ENCODE measurements at regions not wholly inside any gene's neighbourhood (a gene's known extent, or its start where the extent isn't known, plus 50 kb on each side); places are given as distances from the start of the nearest gene placed in this dataset.

DNA sequence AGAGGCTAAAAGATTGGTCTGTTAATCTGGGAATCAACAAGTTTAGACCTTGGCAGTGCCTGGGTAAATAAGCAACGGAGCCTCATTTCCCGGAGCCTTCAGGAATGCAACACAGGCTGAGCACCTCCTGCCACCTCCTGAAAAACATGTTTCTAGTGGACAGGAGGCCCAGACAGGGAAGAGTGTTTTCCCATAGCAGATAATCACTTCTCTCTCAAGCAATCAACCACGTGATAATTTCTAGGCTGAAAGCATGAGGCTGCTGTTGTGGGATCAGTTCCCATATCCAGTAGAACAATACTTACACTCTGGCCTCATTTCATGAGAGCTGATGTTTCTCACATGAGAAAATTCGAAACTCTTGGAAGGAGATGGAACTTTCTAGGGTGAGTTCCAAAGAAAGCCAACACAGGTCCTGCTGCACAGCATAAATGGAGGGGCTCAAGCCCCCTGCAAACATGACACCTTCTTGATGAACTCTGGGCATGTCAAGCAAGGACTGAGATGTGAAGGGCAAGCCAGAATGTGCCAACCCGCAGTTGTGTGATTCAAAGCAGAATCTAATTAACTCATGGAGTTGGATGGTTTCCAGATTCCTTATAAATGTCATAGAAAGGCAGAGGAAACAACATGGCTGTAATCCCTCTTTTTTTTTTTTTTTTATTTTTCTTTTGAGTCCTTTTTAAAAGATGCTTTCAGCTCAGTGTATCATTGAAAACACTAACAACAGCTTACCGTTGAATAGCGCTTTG lies 228.5 kb upstream of the SESN3 start:
- in situ Hi-C loops (cut with HindIII; ENCODE audit: low sequenced_read_pairs) = no loop called here
- TF ChIP-seq, protein P1, sequence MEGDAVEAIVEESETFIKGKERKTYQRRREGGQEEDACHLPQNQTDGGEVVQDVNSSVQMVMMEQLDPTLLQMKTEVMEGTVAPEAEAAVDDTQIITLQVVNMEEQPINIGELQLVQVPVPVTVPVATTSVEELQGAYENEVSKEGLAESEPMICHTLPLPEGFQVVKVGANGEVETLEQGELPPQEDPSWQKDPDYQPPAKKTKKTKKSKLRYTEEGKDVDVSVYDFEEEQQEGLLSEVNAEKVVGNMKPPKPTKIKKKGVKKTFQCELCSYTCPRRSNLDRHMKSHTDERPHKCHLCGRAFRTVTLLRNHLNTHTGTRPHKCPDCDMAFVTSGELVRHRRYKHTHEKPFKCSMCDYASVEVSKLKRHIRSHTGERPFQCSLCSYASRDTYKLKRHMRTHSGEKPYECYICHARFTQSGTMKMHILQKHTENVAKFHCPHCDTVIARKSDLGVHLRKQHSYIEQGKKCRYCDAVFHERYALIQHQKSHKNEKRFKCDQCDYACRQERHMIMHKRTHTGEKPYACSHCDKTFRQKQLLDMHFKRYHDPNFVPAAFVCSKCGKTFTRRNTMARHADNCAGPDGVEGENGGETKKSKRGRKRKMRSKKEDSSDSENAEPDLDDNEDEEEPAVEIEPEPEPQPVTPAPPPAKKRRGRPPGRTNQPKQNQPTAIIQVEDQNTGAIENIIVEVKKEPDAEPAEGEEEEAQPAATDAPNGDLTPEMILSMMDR (IDR thresholded peaks at IDR 0.05; ENCODE audit: low read depth, low read length) = no peak
- no peak for DNase-seq (ENCODE audit: low read depth, low spot score)
- H3K4me3 ChIP-seq (ENCODE audit: low read depth, low read length) = no peak overlapping the region

DNA sequence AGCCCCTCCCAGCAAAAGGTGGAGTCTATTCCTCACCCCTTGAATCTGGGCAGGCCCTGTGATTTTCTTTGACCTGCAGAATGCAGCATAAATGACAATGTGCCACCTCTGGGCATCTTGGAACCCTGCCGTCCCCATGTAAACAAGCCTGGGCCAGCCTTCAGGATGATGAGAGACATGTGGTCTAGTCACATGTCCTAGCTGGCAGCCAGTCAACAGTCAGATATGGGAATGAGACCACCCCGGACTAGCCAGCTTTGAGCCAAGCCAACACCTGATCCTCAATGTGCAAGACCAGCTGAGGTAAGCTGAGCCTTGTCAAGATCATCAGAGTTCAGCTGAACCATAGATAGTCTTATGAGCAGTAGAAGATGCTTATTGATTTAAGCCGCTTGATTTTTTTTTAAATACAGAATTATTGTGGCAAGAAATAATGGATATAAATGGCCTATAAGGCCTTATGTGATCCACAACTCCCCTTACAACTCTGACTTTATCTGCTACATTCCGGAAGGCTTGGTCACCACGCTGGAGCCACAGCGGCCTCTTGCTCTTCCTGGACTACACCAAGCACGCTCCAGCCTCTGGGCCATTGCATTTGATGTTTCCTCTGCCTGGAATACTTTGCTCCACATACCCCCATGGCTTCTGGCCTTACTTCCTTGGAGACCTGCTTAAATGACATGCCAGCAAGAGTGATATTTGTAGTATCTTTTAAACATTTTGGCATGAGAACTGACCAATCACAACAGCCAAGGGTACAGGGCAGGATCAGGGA lies 225.9 kb upstream of the SESN3 start:
- TF ChIP-seq, protein P1 (IDR thresholded peaks at IDR 0.05; ENCODE audit: low read depth, low read length) = no peak
- in situ Hi-C loops (cut with HindIII; ENCODE audit: low sequenced_read_pairs) = no loop called here
- no peak for DNase-seq (ENCODE audit: low read depth, low spot score)
- no peak overlapping the region for H3K4me3 ChIP-seq (ENCODE audit: low read depth, low read length)

DNA sequence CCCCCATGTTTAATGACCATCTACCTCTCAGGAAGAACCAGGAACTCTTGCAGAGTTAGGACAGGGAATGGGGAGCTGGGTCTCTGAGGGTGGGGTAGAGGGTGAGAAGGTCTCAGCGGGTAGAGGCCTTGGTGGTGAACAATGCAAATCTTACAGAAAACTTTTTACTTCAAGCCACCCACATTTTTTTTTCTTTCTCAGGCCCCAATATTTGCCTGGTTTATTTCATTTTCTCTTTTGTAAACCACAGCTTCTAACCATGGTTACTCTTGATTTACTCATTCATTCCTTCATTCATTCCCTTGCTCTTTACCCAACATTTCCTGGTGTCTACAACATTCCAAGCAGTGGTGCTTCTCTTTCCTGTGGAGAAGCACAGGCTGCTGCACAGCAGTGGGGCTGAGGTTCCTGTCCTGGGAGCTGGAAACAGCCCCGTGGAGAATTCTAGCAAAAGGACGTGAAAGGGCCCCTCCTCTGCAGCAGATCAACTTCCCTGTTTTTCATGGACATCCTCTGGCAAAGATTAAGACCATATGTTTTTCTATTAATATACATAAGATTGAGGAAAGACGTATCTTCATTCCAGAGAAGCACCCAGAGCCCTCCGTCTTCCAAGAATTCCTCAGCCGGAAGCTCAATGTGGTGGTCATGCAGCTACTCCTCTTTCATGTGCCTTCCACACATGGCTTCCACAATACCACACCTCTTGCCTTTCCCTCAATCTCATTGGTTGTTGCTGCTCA lies 224.4 kb upstream of the SESN3 start:
- H3K4me3 ChIP-seq (ENCODE audit: low read depth, low read length) = no peak overlapping the region
- DNase-seq (ENCODE audit: low read depth, low spot score) = no peak
- TF ChIP-seq, protein P1 (IDR thresholded peaks at IDR 0.05; ENCODE audit: low read depth, low read length) = no peak
- in situ Hi-C loops (cut with HindIII; ENCODE audit: low sequenced_read_pairs) = no loop called here

DNA sequence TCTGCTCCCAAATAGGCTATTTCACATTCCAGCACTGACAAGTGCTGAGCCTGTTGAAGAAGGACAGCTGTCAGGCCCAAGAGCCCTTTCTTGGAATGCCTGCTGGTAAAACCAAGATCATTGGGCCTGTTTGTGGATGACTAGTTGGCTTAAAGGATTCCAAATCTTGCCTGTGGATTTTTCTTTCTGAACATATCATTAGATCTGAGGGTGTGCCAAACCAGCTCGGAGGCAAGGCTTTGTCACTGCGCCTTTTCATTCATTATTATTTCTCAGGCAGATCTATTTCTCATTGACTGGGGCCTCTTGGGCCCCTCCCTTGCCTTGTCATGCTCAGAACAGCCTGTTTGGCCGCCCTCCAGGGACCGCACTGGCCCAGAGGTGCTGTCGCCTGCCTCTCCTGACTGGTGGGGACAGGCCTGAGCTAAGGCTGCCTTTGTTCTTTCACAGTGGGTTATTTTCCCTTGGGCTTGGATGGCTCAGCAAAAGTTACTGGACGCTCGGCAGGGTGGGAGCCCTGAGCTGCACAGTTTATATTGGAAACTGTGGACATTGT lies 222.7 kb upstream of the SESN3 start:
- DNase-seq (ENCODE audit: low read depth, low spot score) = peak; percentile 9
- H3K4me3 ChIP-seq (ENCODE audit: low read depth, low read length) = no peak overlapping the region
- in situ Hi-C loops (cut with HindIII; ENCODE audit: low sequenced_read_pairs) = no loop called here
- TF ChIP-seq, protein P1 (IDR thresholded peaks at IDR 0.05; ENCODE audit: low read depth, low read length) = no peak

DNA sequence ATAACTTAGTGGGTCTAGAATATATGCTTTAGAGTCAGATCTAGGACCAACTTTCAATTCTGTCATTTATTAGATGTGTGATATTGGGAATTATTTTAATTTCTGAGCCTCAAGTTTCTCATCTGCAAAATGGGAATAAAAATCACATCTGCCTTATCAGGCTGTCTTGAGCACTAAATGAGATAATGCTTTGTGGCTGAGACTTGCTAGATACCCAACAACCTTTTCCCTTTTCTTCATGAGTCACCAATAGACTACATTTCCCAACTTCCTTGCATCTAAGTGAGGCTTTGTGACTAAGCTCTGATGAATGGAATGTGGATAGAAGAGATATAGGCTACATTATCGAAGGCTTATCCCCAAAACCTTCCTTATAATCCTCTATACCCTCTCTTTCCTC lies 220.7 kb upstream of the SESN3 start:
- DNase-seq (ENCODE audit: low read depth, low spot score) = peak; percentile 62
- in situ Hi-C loops (cut with HindIII; ENCODE audit: low sequenced_read_pairs) = no loop called here

DNA sequence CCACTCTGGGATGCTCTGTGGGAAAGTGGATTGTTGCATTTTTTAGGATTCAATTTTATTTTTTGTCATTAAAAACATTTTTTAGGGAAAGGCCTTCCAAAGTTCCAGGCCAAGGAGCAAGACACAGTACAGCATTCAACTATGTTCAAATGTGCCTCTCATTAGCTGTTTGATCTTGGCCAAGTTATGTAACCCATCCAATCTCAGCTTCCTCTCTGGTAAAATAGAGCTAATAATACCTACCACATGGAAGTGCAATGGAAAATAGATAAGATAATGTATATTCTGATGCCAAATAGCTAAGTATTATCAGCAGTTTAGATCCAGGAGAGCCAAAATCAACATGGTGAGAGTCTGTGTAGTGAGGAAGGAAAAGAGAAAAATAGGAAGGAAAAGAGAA lies 220.3 kb upstream of the SESN3 start:
- DNase-seq (ENCODE audit: low read depth, low spot score) = no peak
- no peak overlapping the region for H3K4me3 ChIP-seq (ENCODE audit: low read depth, low read length)
- in situ Hi-C loops (cut with HindIII; ENCODE audit: low sequenced_read_pairs) = no loop called here
- TF ChIP-seq, protein P1 (IDR thresholded peaks at IDR 0.05; ENCODE audit: low read depth, low read length) = no peak

More for the DNA sequence above, 220.7 kb upstream of the SESN3 start:
- TF ChIP-seq, protein P1 (IDR thresholded peaks at IDR 0.05; ENCODE audit: low read depth, low read length) = no peak
- no peak overlapping the region for H3K4me3 ChIP-seq (ENCODE audit: low read depth, low read length)
